HG02970 (cell line): ENCODE measurements at regions not wholly inside any gene's neighbourhood (a gene's known extent, or its start where the extent isn't known, plus 50 kb on each side); places are given as distances from the start of the nearest gene placed in this dataset.
"Not testable (repeated sequence)": the region's sequence is repeated elsewhere in the genome, so short reads cannot be mapped to it uniquely, and the experiment has no call there.

Experiments used
- ATAC-seq: cut with Tn5 transposase; IDR thresholded peaks from one replicate; pipeline ENCODE4 v1.9.1; 2021; ENCODE audit warnings: mild to moderate bottlenecking, moderate library complexity, moderate number of reproducible peaks; ENCODE audit not compliant: unreplicated experiment, low FRiP score

DNA sequence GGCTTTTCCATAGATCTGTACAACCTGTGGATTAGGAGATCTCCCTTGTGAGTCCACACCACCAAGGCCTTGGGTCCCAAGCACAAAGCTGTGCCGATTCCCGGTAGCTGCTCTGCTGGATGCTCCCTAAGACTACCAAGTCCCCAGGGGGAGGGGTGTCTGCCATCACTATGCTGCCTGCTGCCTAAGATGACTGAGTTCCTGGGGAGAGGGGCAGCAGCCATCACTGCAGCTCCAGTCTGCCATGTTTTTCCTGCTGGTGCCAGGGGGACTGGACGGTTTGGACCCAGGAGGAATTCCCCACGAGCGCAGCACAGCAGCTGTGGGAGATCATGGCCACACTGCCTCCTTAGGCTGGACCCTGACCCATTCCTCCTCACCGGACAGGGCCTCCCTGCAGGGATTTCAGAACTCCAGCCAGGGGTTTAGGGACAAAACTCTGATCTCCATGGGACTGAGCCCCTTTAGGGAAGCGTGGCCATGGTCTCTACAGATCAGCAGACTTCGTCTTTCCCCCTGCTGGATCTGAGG is 1049.8 kb downstream of the SORCS1 start:
- ATAC-seq: no peak

DNA sequence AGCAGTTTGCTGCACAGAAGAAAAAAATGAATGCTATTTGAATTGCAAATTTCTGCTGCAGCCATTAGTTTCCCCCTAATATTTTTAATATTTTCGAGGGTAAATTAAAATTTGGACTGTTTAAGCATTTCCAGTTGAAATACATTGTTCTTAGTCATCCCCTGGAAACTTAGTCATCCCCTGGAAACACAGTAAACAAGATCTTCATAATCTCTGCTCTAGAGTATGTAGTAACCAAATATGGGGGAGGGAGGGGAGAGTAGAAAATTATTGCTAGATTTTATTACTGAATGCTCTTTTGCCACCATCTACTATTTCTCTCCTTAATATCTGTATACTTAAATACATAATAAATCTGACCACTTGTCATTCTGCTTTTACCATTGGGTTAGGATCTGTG is 1053.3 kb downstream of the SORCS1 start:
- no peak for ATAC-seq

GRCh38 chr10:106107706-106108105 is 1056.8 kb downstream of the SORCS1 start:
- no peak for ATAC-seq

DNA sequence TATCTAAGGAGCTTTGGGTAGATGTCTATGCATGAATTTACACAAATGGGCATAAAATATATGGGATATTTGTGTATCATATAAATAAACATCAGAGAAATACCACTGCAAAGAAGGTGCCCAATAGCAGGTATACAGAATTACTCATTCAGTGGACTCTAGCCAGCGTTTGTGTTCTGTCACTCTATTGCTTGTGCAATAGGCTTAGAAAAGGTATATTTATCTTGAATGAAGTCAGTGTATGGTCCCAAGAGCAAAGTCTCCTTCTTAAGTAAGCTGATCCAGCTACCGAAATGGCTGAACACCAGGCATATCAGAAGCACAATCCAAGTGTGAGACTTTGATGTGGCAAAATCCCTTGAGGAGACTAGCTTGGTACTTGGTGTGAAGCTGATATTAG is 1058.4 kb downstream of the SORCS1 start:
- no peak for ATAC-seq

GRCh38 chr10:106089855-106090254 is 1074.7 kb downstream of the SORCS1 start:
- no peak for ATAC-seq

GRCh38 chr10:106086391-106086790 is 1078.1 kb downstream of the SORCS1 start:
- no peak for ATAC-seq

- ATAC-seq: no peak
These were observed 1080.9 kb downstream of the SORCS1 start for GRCh38 chr10:106083572-106083971.

- ATAC-seq: no peak
These were observed 1081.6 kb downstream of the SORCS1 start for GRCh38 chr10:106082865-106083264.

- no peak for ATAC-seq
These were observed 1085.5 kb downstream of the SORCS1 start for GRCh38 chr10:106078895-106079576.

DNA sequence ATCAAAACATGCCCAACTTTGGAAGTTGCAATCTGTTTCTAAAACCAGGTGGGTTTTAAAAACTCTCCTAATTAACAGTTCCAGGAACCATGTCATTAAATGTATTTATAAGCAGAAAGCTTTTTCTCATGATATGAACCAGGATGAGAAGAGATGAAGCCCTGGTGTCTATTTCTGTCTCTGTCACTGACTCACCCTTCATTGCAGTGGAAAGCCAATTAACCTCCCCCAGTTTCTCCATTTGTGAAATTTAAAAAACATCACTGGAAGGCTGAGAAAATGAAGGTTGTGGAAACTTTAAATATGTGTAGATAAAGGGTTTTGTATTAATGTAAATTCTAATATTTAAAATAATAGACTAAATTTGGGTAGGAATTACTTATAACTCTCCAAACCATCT is 1088.0 kb downstream of the SORCS1 start:
- no peak for ATAC-seq

- ATAC-seq: no peak
These were observed 1111.4 kb downstream of the SORCS1 start for GRCh38 chr10:106053061-106053460.

DNA sequence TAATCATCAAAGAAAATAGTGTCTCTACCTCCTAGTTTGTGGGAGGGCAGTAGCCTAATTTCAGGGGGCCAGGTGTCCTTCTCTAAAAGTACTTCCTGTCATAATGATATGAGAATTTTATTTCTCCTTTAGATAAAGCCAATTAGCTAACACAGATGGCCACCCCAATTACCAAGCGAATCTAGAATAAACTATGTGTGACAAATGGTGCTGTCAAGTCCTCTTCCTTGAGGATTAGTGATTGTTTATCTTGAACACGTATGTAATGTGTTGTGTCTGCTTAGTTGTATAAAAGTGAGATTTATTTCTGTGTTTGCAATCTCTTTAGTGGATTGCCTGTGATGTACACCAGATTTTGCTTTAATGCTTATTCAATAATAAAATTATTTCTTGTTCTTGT is 1120.0 kb downstream of the SORCS1 start:
- ATAC-seq: no peak

DNA sequence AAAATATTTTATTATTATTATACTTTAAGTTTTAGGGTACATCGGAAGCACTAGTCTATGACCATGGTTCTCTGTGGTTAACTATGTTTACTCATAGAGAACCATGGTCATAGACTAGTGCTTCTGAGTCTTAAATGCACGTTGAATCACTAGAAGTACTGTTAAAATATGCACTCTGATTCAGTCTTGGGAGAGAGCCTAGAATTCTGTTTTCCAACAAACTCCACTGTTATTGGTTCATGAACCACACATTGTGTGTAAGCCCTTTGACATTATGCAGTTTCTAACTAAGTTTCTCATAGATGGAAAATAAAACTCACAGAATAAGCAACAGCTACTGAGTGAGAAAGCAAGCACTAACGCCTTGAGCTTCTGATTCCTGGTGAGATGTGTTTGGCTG is 1120.6 kb downstream of the SORCS1 start:
- no peak for ATAC-seq

DNA sequence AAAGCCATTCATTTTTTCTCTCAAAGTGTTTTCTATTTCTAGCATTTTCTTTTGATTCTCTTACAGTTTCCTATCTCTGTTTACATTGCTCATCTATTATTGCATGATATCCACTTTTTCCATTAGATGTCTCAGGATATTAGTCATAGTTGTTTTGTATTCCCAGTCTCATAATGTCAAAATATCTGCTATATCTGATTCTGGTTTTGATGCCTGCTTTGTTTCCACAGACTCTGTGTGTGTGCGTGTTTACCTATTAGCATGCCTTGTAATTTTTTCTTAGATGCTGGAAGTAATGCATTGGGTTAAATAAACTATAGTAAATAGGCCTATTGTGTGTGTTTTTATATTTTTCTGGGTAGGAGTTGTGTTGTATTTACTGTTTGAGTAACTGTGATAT is 1126.3 kb downstream of the SORCS1 start:
- no peak for ATAC-seq

DNA sequence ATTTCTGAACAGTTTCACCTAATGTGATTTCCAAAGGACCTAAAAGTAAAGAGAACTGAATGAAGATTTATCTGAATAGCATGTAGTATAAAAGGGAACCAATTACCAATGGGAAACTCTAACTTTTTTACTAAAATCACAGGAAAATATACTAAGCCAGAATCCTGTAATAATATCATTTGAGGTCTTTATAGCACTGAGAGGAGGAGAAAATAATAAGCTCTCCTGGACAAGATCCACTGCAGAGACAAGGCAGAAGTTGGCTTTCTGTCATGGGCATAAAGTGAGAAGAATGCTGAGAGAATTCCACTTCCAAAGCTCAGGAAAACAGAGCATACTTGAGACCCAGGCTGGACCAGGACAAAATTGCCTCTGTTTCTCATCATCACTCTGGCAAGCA is 1131.4 kb downstream of the SORCS1 start:
- no peak for ATAC-seq

GRCh38 chr10:106032450-106033002 is 1132.0 kb downstream of the SORCS1 start:
- ATAC-seq: no peak

- no peak for ATAC-seq
These were observed 1137.3 kb downstream of the SORCS1 start for GRCh38 chr10:106027240-106027639.

DNA sequence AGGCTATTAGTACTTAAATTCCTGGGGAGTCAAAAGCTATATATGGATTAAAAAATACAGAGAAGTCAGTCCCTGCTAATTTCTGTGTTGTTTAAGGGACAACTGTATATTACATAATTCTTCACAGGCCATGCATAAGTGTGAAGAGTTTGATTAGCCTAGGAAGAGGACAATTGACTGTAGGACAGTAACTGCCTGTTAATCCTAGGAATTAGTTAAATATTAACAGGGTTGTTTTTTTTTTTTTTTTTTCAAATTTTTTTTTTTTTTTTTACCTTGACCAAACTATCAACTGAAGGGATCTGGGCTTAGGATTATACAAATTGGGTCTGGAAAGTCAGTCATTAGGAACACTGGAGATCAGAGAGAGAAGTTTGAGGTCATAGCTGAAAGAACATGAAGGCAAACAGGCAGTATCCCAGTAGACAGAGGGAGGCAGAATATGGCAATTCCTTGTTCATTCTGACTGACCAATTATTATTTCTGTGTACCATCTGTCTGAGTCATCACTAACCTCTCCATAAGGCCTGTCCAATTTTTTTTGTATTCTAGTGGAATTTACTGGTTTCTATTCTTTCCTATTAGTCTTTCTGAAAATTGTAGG is 1139.2 kb downstream of the SORCS1 start:
- ATAC-seq: no peak

GRCh38 chr10:106023329-106023728 is 1141.2 kb downstream of the SORCS1 start:
- no peak for ATAC-seq

DNA sequence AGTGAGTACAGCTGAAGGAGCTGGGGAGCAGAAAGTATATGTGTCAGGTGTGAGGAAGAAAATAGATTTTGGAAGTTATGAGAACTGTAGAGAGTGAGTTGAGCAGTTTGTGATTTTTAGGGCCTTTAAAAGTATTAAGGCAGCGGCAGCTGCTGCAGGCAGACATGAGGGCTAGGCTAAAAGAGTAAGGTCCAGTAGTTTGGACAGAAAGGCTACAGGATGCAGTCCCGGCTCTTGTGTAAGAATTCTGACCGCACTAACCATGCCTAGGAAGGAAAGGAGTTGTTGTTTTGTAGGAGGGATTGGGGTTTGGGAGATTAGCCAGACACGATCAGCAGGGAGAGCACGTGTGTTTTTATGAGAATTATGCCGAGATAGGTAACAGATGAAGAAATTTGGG is 1144.9 kb downstream of the SORCS1 start:
- ATAC-seq: not testable (repeated sequence)

GRCh38 chr10:106015369-106016199 is 1148.9 kb downstream of the SORCS1 start:
- not testable (repeated sequence) for ATAC-seq
